GM23248 (cell line): ENCODE measurements at regions not wholly inside any gene's neighbourhood (a gene's known extent, or its start where the extent isn't known, plus 50 kb on each side); places are given as distances from the start of the nearest gene placed in this dataset.

Experiments used
- DNase-seq: peaks from one replicate; pipeline ENCODE4 v3.0.0-alpha.2; 2015
- H2AFZ ChIP-seq: fragments of 200-600 bp; sonication (generic); 2 replicates; pipeline ENCODE4 v1.6.1; 2016; ENCODE audit warnings: antibody characterized with exemption
- H3F3A ChIP-seq: fragments of 200-600 bp; sonication (generic); 2 replicates; pipeline ENCODE4 v1.6.1; 2016; ENCODE audit warnings: mild to moderate bottlenecking, antibody characterized with exemption, mixed run types; ENCODE audit not compliant: insufficient read depth
- H3K27ac ChIP-seq: fragments of 200-600 bp; sonication (generic); 2 replicates; pipeline ENCODE4 v1.5.1; 2016; ENCODE audit warnings: mild to moderate bottlenecking
- H3K27me3 ChIP-seq: fragments of 200-600 bp; sonication (generic); replicated peaks from 2 replicates; pipeline ENCODE4 v1.6.1; 2016; ENCODE audit warnings: mild to moderate bottlenecking; ENCODE audit not compliant: insufficient read depth
- H3K36me3 ChIP-seq: fragments of 200-600 bp; sonication (generic); 2 replicates; pipeline ENCODE4 v1.6.1; 2016; ENCODE audit warnings: low read depth, mild to moderate bottlenecking
- H3K4me1 ChIP-seq: fragments of 200-600 bp; sonication (generic); 2 replicates; pipeline ENCODE4 v1.6.1; 2016; ENCODE audit warnings: mild to moderate bottlenecking; ENCODE audit not compliant: insufficient read depth
- H3K4me2 ChIP-seq: fragments of 200-600 bp; sonication (generic); one replicate; pipeline ENCODE4 v1.6.1; 2016; ENCODE audit warnings: mild to moderate bottlenecking; ENCODE audit not compliant: unreplicated experiment
- H3K4me3 ChIP-seq: fragments of 200-600 bp; sonication (generic); 2 replicates; pipeline ENCODE4 v1.5.1; 2016; ENCODE audit warnings: mild to moderate bottlenecking
- H3K79me2 ChIP-seq: fragments of 200-600 bp; sonication (generic); 2 replicates; pipeline ENCODE4 v1.6.1; 2016; ENCODE audit warnings: mild to moderate bottlenecking; ENCODE audit not compliant: insufficient read depth
- H3K9ac ChIP-seq: fragments of 200-600 bp; sonication (generic); 2 replicates; pipeline ENCODE4 v1.6.1; 2016; ENCODE audit warnings: mild to moderate bottlenecking
- H3K9me2 ChIP-seq: fragments of 200-600 bp; sonication (generic); 2 replicates; pipeline ENCODE4 v1.6.1; 2016; ENCODE audit warnings: mixed run types, mild to moderate bottlenecking, moderate library complexity; ENCODE audit not compliant: insufficient read depth
- H3K9me3 ChIP-seq: fragments of 200-600 bp; sonication (generic); one replicate; pipeline ENCODE4 v1.6.1; 2017; ENCODE audit warnings: low read depth
- H4K20me1 ChIP-seq: fragments of 200-600 bp; sonication (generic); 2 replicates; pipeline ENCODE4 v1.6.0; 2016; ENCODE audit not compliant: insufficient read depth
- EZH2 ChIP-seq: fragments of 200-600 bp; sonication (generic); IDR thresholded peaks from 2 replicates; pipeline ENCODE4 v1.6.1; 2018; ENCODE audit warnings: antibody characterized with exemption, mild to moderate bottlenecking; ENCODE audit not compliant: insufficient read depth, poor library complexity, severe bottlenecking
- EZH2phosphoT487 ChIP-seq: fragments of 200-600 bp; sonication (generic); IDR thresholded peaks from 2 replicates; pipeline ENCODE4 v1.6.1; 2018; ENCODE audit warnings: antibody characterized with exemption, moderate library complexity, mild to moderate bottlenecking, low read depth; ENCODE audit not compliant: insufficient read depth
- WGBS, 2 experiments: methylation state at CpG; one replicate each; pipeline ENCODE4 v1.1.6; 2015 to 2017; ENCODE audit warnings: low lambda C conversion rate in 2 of 2, low coverage in 1 of 2; ENCODE audit errors: missing lambda C conversion rate in 2 of 2; 5-methylcytosine and 5-hydroxymethylcytosine counted together
- in situ Hi-C: fragments of 300-500 bp; cut with MboI; formaldehyde crosslinking; loops from 2 replicates; pipeline ENCODE4 v1.15.0; 2020

DNA sequence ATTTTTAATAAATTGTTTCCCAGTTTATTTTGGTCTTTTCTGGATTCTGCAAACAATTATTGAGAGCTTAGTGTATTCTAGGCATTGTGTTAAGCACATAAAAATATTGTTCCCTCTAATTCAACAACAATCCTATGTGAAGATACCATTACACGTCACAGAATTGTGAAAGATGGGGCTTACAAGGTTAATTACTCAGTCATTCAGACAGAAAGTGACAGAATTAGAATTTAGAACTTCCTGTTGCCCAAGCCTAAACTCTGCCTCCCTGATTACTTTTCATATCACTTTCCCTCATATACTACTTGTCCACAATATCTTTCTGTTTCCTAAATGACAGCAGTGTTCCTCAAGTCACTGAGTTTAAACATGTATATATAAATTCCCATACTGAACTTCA is 186.7 kb upstream of the VEGFC start:
- H4K20me1 ChIP-seq, result no peaks in the 10 kb centered on the region
- H3K4me2 ChIP-seq, result no peak overlapping the region
- no peak overlapping the region for H3K27ac ChIP-seq
- H3K27me3 ChIP-seq, result no peaks in the 10 kb centered on the region
- in situ Hi-C loops, result no loop called here
- H3K4me1 ChIP-seq, result peaks cover 13% of the 10 kb centered on the region
- H3K79me2 ChIP-seq, result no peaks in the 10 kb centered on the region
- H3K4me3 ChIP-seq, result no peak overlapping the region
- H2AFZ ChIP-seq, result 0 out of 2 replicates have a peak overlapping the region, but pooled peaks have one; percentile 2
- TF ChIP-seq EZH2 (no peak), EZH2phosphoT487 (no peak)
- H3K36me3 ChIP-seq, result no peaks in the 10 kb centered on the region
- DNase-seq, result no peak
- H3K9me2 ChIP-seq, result no peaks in the 10 kb centered on the region
- H3F3A ChIP-seq, result peaks cover 6% of the 10 kb centered on the region; the same call in 1 of the 2 replicates
- no peaks in the 10 kb centered on the region for H3K9me3 ChIP-seq
- 87 to 89% methylated on average over 1 of the region's 1 CpG for WGBS, 2 experiments
- H3K9ac ChIP-seq, result no peak overlapping the region

DNA sequence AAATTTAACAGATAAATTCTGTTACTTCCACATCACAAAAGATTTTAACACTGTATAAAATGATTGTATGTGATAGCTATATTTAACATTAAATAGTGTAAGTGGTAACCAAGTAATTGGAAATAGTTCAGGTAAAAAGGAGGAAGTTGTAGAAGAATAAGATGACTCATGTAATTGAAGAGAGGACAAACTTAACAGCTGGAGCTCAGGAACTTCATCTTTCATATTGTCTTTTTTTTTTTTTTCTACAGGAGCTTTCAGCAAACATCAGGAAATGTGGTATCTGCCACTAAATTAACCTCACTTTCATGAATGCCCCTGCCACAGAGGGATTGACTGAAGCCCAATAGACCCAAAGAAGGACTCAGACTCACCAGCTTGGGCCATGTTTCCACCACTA is 188.4 kb upstream of the VEGFC start:
- Histone ChIP-seq H3K9me2 (no peaks in the 10 kb centered on the region), H3K27ac (peak overlapping the region; percentile 53), H4K20me1 (no peaks in the 10 kb centered on the region), H3K4me3 (no peak overlapping the region), H3K9me3 (no peaks in the 10 kb centered on the region), H3K36me3 (no peaks in the 10 kb centered on the region), H3K4me2 (no peak overlapping the region), H3K27me3 (no peaks in the 10 kb centered on the region), H3K4me1 (peaks cover 13% of the 10 kb centered on the region), H3K9ac (no peak overlapping the region), H2AFZ (peak overlapping the region; percentile 76), H3F3A (peaks cover 6% of the 10 kb centered on the region; the same call in 1 of the 2 replicates), H3K79me2 (no peaks in the 10 kb centered on the region)
- DNase-seq, result peak; percentile 5
- in situ Hi-C loops, result no loop called here
- TF ChIP-seq EZH2phosphoT487 (no peak), EZH2 (no peak)

DNA sequence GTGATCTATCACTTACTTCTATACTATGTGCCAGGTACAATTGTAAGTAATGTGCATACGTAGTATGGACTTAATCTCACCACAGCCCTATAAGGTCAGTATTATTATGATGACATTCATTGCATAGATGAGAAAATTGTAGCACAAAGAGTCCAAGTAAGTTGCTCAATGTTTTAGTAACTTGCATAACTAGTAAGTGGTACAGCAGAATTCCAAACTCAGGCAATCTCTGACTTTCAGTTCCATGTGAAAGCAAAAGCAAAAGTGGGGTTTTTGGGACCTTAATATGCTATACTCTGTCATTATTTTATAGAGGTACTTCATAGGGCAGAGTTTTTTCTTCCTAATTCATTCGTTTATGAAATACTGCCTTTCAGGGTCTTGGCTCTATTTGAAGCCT is 188.8 kb upstream of the VEGFC start:
- DNase-seq, result peak; percentile 74
- no peak for TF ChIP-seq EZH2phosphoT487
- no peak for TF ChIP-seq EZH2
- peaks cover 6% of the 10 kb centered on the region; the same call in 1 of the 2 replicates for H3F3A ChIP-seq
- H3K4me3 ChIP-seq, result peak overlapping the region; percentile 24
- no peaks in the 10 kb centered on the region for H3K36me3 ChIP-seq
- 56 to 57% methylated on average over 2 of the region's 2 CpGs for WGBS, 2 experiments
- in situ Hi-C loops, result no loop called here
- no peaks in the 10 kb centered on the region for H3K27me3 ChIP-seq
- H3K9me3 ChIP-seq, result no peaks in the 10 kb centered on the region
- H3K27ac ChIP-seq, result peak overlapping the region; percentile 53
- H3K9ac ChIP-seq, result peak overlapping the region; percentile 39
- H3K4me1 ChIP-seq, result peaks cover 13% of the 10 kb centered on the region
- peak overlapping the region; percentile 46 for H3K4me2 ChIP-seq
- H3K79me2 ChIP-seq, result no peaks in the 10 kb centered on the region
- no peaks in the 10 kb centered on the region for H3K9me2 ChIP-seq
- peak overlapping the region; percentile 76 for H2AFZ ChIP-seq
- no peaks in the 10 kb centered on the region for H4K20me1 ChIP-seq

DNA sequence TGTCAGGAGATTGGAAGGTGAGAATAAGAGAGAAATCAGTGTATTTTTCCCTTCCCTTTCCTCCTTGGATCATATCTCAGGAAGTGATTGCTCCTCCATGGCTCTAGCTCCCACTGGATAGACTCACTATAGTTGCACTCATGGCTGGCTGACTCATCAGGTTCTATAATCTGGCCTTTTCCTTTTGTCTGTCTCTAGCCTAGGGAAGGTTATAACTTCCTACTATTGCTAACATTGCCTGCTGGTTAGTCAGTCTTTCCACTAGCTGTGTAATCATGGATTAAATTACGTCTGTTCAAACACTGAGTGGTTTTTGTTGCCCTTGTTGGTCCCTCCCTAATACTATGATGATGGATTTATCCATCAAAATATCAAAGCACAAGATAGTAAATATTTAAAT is 195.5 kb upstream of the VEGFC start:
- Histone ChIP-seq H3K9me3 (no peaks in the 10 kb centered on the region), H4K20me1 (no peaks in the 10 kb centered on the region), H3K4me3 (no peak overlapping the region), H3K27ac (peak overlapping the region; percentile 81), H3K36me3 (no peaks in the 10 kb centered on the region), H3K27me3 (no peaks in the 10 kb centered on the region), H3K4me2 (no peak overlapping the region), H3K4me1 (peaks cover 11% of the 10 kb centered on the region), H3K9ac (no peak overlapping the region), H3K79me2 (no peaks in the 10 kb centered on the region), H2AFZ (peak overlapping the region; percentile 62), H3K9me2 (no peaks in the 10 kb centered on the region), H3F3A (peaks cover 7% of the 10 kb centered on the region; the same call in 1 of the 2 replicates)
- WGBS, 2 experiments, result 0 to 5% methylated on average over 1 of the region's 1 CpG
- in situ Hi-C loops, result no loop called here
- DNase-seq, result peak; percentile 99
- TF ChIP-seq EZH2phosphoT487 (no peak), EZH2 (no peak)

DNA sequence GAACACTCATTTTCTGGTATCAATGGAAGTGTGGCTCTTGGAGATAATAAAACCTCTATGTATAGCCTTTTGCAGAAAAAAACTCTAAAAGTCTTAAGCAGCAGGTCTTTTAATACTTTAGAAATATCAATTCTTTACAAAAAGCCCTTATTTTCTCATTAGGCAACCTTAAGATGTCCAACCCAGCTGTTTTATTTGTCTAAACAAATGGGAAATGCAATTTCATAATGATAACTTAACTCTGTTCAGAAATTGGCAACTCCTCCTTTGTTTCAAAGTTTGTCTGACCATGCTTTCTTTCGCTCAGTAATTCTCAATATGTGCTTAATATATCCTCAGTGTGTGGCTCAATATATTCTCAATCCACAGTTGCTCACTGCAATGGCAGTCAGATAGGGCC is 196.5 kb upstream of the VEGFC start:
- TF ChIP-seq EZH2phosphoT487, result no peak
- TF ChIP-seq EZH2, result no peak
- Histone ChIP-seq H3K27me3 (no peaks in the 10 kb centered on the region), H2AFZ (no peak overlapping the region), H3K4me2 (no peak overlapping the region), H3K9ac (no peak overlapping the region), H3K4me3 (no peak overlapping the region), H3K4me1 (peaks cover 11% of the 10 kb centered on the region), H3K79me2 (no peaks in the 10 kb centered on the region), H3K27ac (no peak overlapping the region), H3K9me2 (no peaks in the 10 kb centered on the region), H3K36me3 (no peaks in the 10 kb centered on the region), H3K9me3 (no peaks in the 10 kb centered on the region), H4K20me1 (no peaks in the 10 kb centered on the region), H3F3A (peaks cover 7% of the 10 kb centered on the region; the same call in 1 of the 2 replicates)
- 100% methylated on average over 1 of the region's 1 CpG for WGBS, 2 experiments
- in situ Hi-C loops, result no loop called here
- no peak for DNase-seq
